Esophagus squamous epithelium (tissue), 5 donors: ENCODE measurements at regions not wholly inside any gene's neighbourhood (a gene's known extent, or its start where the extent isn't known, plus 50 kb on each side); places are given as distances from the start of the nearest gene placed in this dataset.

Experiments
- DNase-seq: peaks from one replicate; lab custom pipeline; 2025; lab: John Stamatoyannopoulos, UW
- H3K27ac ChIP-seq, 4 donors: fragments of 200-600 bp; sonication (generic); one replicate each; pipeline ENCODE4 v1.5.1; 2016 to 2019; ENCODE audit warnings: mild to moderate bottlenecking in 1 of 4
- H3K27me3 ChIP-seq, 4 donors: fragments of 200-600 bp; sonication (generic); 1 replicate in 3 of 4; 2 replicates in 1 of 4; pipeline versions ENCODE4 v1.5.1 to v1.6.0; 2017 to 2021; ENCODE audit warnings: antibody characterized with exemption in 1 of 4
- H3K36me3 ChIP-seq, 3 donors: fragments of 200-600 bp; sonication (generic); one replicate each; pipeline ENCODE4 v1.5.1; 2016 to 2019
- H3K4me1 ChIP-seq, 3 donors: fragments of 200-600 bp; sonication (generic); one replicate each; pipeline ENCODE4 v1.5.1; 2017 to 2019
- H3K4me3 ChIP-seq, 4 donors: fragments of 200-600 bp; sonication (generic); 1 replicate in 3 of 4; 2 replicates in 1 of 4; pipeline ENCODE4 v1.5.1; 2016 to 2019; ENCODE audit warnings: mild to moderate bottlenecking in 2 of 4, moderate library complexity in 1 of 4
- H3K9me3 ChIP-seq, 3 donors: fragments of 200-600 bp; sonication (generic); one replicate each; pipeline ENCODE4 v1.5.1; 2016 to 2019
- CTCF ChIP-seq, 6 experiments: fragments of 450-650 bp in 4 of 6; fragments of 200-600 bp in 2 of 6; sonication (generic) in 2 of 6; IDR thresholded peaks; one replicate each; pipeline ENCODE4 v1.5.1; 2016 to 2019; ENCODE audit warnings: antibody characterized with exemption in 6 of 6, mild to moderate bottlenecking in 4 of 6, moderate library complexity in 4 of 6
- POLR2A ChIP-seq, 4 donors: fragments of 450-650 bp; IDR thresholded peaks; one replicate each; pipeline ENCODE4 v1.6.1; 2017; ENCODE audit warnings: antibody characterized with exemption in 4 of 4, mild to moderate bottlenecking in 4 of 4, moderate library complexity in 3 of 4
- WGBS, 2 donors: methylation state at CpG; one replicate each; pipeline ENCODE4 v1.1.5; 2018; 5-methylcytosine and 5-hydroxymethylcytosine counted together
- intact Hi-C: fragments of 100-400 bp; cut with DNase I; formaldehyde crosslinking; loops from one replicate; pipeline ENCODE4 v1.15.0; 2022
- donor health status: DM: yes; HTN: yes; CAD: no.

- Histone ChIP-seq H3K36me3 (no peaks in the 10 kb centered on the region), H3K4me3 (no peak overlapping the region), H3K4me1 (no peaks in the 10 kb centered on the region), H3K27me3 (peaks cover 0 to 17% (median 0%) of the 10 kb centered on the region in 4 donors), H3K27ac (no peak overlapping the region), H3K9me3 (no peaks in the 10 kb centered on the region)
- intact Hi-C loops: no loop called here
- DNase-seq: no peak
- no peak for TF ChIP-seq CTCF (IDR thresholded peaks at IDR 0.05)
- TF ChIP-seq POLR2A (IDR thresholded peaks at IDR 0.05): no peak
- 36 to 60% methylated on average over 5 of the region's 5 CpGs for WGBS, 2 donors
Observed at GRCh38 chr13:109584844-109585361, 201.5 kb downstream of the IRS2 start.

- H3K27me3 ChIP-seq: no peaks in the 10 kb centered on the region
Observed at GRCh38 chr13:109577191-109577700, 209.1 kb downstream of the IRS2 start.

GRCh38 chr13:109576331-109576813, 210.0 kb downstream of the IRS2 start:
- H3K4me3 ChIP-seq: no peak overlapping the region
- no peaks in the 10 kb centered on the region for H3K9me3 ChIP-seq
- 52 to 54% methylated on average over 6 of the region's 6 CpGs for WGBS, 2 donors
- H3K27ac ChIP-seq: no peak overlapping the region
- intact Hi-C loops: no loop called here
- TF ChIP-seq POLR2A (IDR thresholded peaks at IDR 0.05) (no peak), CTCF (IDR thresholded peaks at IDR 0.05) (no peak)
- no peaks in the 10 kb centered on the region for H3K36me3 ChIP-seq
- DNase-seq: no peak
- H3K4me1 ChIP-seq: no peaks in the 10 kb centered on the region
- no peaks in the 10 kb centered on the region for H3K27me3 ChIP-seq

More at GRCh38 chr13:109577191-109577700, 209.1 kb downstream of the IRS2 start:
- 79 to 83% methylated on average over 2 of the region's 2 CpGs for WGBS, 2 donors
- Histone ChIP-seq H3K4me1 (no peaks in the 10 kb centered on the region), H3K4me3 (no peak overlapping the region), H3K9me3 (no peaks in the 10 kb centered on the region), H3K36me3 (no peaks in the 10 kb centered on the region), H3K27ac (no peak overlapping the region)
- TF ChIP-seq CTCF (IDR thresholded peaks at IDR 0.05) (no peak), POLR2A (IDR thresholded peaks at IDR 0.05) (no peak)
- intact Hi-C loops: no loop called here
- no peak for DNase-seq

GRCh38 chr13:109575821-109576220, 210.6 kb downstream of the IRS2 start:
- no peak for TF ChIP-seq POLR2A (IDR thresholded peaks at IDR 0.05)
- TF ChIP-seq CTCF (IDR thresholded peaks at IDR 0.05): no peak
- WGBS, 2 donors: 74 to 85% methylated on average over 3 of the region's 3 CpGs
- Histone ChIP-seq H3K9me3 (no peaks in the 10 kb centered on the region), H3K4me1 (no peaks in the 10 kb centered on the region), H3K36me3 (no peaks in the 10 kb centered on the region), H3K27me3 (no peaks in the 10 kb centered on the region), H3K4me3 (no peak overlapping the region), H3K27ac (no peak overlapping the region)
- DNase-seq: no peak
- intact Hi-C loops: no loop called here

- H3K27ac ChIP-seq: no peak overlapping the region
- TF ChIP-seq CTCF (IDR thresholded peaks at IDR 0.05): no peak
- no peak for TF ChIP-seq POLR2A (IDR thresholded peaks at IDR 0.05)
- no peak overlapping the region for H3K4me3 ChIP-seq
- intact Hi-C loops: no loop called here
- H3K4me1 ChIP-seq: no peaks in the 10 kb centered on the region
- H3K27me3 ChIP-seq: no peaks in the 10 kb centered on the region
- 83 to 100% methylated on average over 1 of the region's 6 CpGs for WGBS, 2 donors
- no peaks in the 10 kb centered on the region for H3K36me3 ChIP-seq
- no peak for DNase-seq
- H3K9me3 ChIP-seq: no peaks in the 10 kb centered on the region
Observed at GRCh38 chr13:109572389-109572788, 214.0 kb downstream of the IRS2 start.
